ENCODE measurements at regions not wholly inside any gene's neighbourhood (a gene's known extent, or its start where the extent isn't known, plus 50 kb on each side); places are given as distances from the start of the nearest gene placed in this dataset.

- no peak for TF ChIP-seq REST (IDR thresholded peaks at IDR 0.05)
- TF ChIP-seq HNF4A (conservative IDR thresholded peaks at IDR 0.05): no peak
- TF ChIP-seq, protein P1, sequence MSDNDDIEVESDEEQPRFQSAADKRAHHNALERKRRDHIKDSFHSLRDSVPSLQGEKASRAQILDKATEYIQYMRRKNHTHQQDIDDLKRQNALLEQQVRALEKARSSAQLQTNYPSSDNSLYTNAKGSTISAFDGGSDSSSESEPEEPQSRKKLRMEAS (IDR thresholded peaks at IDR 0.05): no peak
These were observed 694.9 kb upstream of the LRRN3 start (continued) for GRCh38 chr7:110396021-110396420.

- Histone ChIP-seq H3K9ac (ENCODE audit: low read depth in 1 of 2, low read length in 2 of 2) (no peak overlapping the region), H3K36me3 (ENCODE audit: control insufficient read depth in 4 of 4, insufficient read depth in 3 of 4, low read depth in 1 of 4, low read length in 3 of 4) (no peaks in the 10 kb centered on the region), H3K27me3 (ENCODE audit: control insufficient read depth in 4 of 4, insufficient read depth in 4 of 4, low read length in 3 of 4) (no peaks in the 10 kb centered on the region), H3K27ac (ENCODE audit: low read depth in 1 of 2, low read length in 2 of 2) (no peak overlapping the region), H3K4me3 (ENCODE audit: low read depth in 1 of 3, low read length in 3 of 3) (no peak overlapping the region), H3K9me3 (ENCODE audit: control insufficient read depth in 4 of 4, low read length in 3 of 4) (no peaks in the 10 kb centered on the region), H3K4me1 (ENCODE audit: control insufficient read depth in 4 of 4, insufficient read depth in 4 of 4, low read length in 3 of 4) (no peaks in the 10 kb centered on the region)
- TF ChIP-seq EGR1 (IDR thresholded peaks at IDR 0.05; ENCODE audit: low read depth in 2 of 2): no peak
- no peak for DNase-seq (ENCODE audit: low spot score)
- 87% methylated on average over 6 of the region's 6 CpGs for WGBS
These were observed 692.8 kb upstream of the LRRN3 start for GRCh38 chr7:110397927-110398660.

DNA sequence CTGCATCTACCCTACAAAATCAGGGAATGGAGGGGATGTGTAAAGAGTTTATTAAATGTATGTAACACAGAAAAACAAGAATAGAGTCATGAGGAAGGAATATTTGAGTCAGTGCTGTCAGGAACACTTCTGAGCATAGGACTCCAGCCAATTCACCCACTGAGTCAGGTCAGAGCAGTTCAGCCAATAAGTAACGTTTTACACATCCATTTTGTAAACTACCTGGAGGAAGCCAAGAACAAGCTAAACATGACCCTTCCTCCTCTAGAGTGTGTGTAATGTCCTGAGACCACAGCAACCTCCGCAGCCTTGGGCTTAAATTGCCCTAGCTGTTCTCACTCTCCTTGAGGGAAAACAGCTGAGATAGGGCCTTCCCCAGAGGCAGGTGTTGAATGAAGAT is 691.5 kb upstream of the LRRN3 start:
- H3K27me3 ChIP-seq (ENCODE audit: control insufficient read depth in 4 of 4, insufficient read depth in 4 of 4, low read length in 3 of 4): no peaks in the 10 kb centered on the region
- WGBS: 64% methylated on average over 2 of the region's 2 CpGs
- H3K9ac ChIP-seq (ENCODE audit: low read depth in 1 of 2, low read length in 2 of 2): no peak overlapping the region
- no peaks in the 10 kb centered on the region for H3K4me1 ChIP-seq (ENCODE audit: control insufficient read depth in 4 of 4, insufficient read depth in 4 of 4, low read length in 3 of 4)
- H3K36me3 ChIP-seq (ENCODE audit: control insufficient read depth in 4 of 4, insufficient read depth in 3 of 4, low read depth in 1 of 4, low read length in 3 of 4): no peaks in the 10 kb centered on the region
- TF ChIP-seq RAD21 (IDR thresholded peaks at IDR 0.05) (no peak), ZBTB33 (IDR thresholded peaks at IDR 0.05) (no peak), SP1 (IDR thresholded peaks at IDR 0.05) (no peak), TAF1 (conservative IDR thresholded peaks at IDR 0.05) (no peak), REST (IDR thresholded peaks at IDR 0.05) (no peak), RXRA (IDR thresholded peaks at IDR 0.05) (no peak), FOXA2 (IDR thresholded peaks at IDR 0.05) (no peak), HNF4G (IDR thresholded peaks at IDR 0.05) (no peak), GABPA (IDR thresholded peaks at IDR 0.05 in 1 of 2, conservative IDR thresholded peaks at IDR 0.05 in 1 of 2) (no peak), EGR1 (IDR thresholded peaks at IDR 0.05; ENCODE audit: low read depth in 2 of 2) (no peak), YY1 (IDR thresholded peaks at IDR 0.05) (no peak), NR2F2 (IDR thresholded peaks at IDR 0.05) (no peak), HNF4A (conservative IDR thresholded peaks at IDR 0.05) (no peak), FOXA1 (IDR thresholded peaks at IDR 0.05) (no peak), JUND (IDR thresholded peaks at IDR 0.05) (no peak), CTCF (IDR thresholded peaks at IDR 0.05; ENCODE audit: low read depth, low read length, missing input control) (no peak)
- TF ChIP-seq, protein P1 (IDR thresholded peaks at IDR 0.05): no peak
- TF ChIP-seq, protein P2, sequence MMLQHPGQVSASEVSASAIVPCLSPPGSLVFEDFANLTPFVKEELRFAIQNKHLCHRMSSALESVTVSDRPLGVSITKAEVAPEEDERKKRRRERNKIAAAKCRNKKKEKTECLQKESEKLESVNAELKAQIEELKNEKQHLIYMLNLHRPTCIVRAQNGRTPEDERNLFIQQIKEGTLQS (IDR thresholded peaks at IDR 0.05): no peak
- no peaks in the 10 kb centered on the region for H3K9me3 ChIP-seq (ENCODE audit: control insufficient read depth in 4 of 4, low read length in 3 of 4)
- no peak overlapping the region for H3K4me3 ChIP-seq (ENCODE audit: low read depth in 1 of 3, low read length in 3 of 3)
- no peak overlapping the region for H3K27ac ChIP-seq (ENCODE audit: low read depth in 1 of 2, low read length in 2 of 2)
- DNase-seq (ENCODE audit: low spot score): no peak

All from liver (tissue), 8 donors.